ENCODE measurements at regions not wholly inside any gene's neighbourhood (a gene's known extent, or its start where the extent isn't known, plus 50 kb on each side); places are given as distances from the start of the nearest gene placed in this dataset.

- TF ChIP-seq, protein P1, sequence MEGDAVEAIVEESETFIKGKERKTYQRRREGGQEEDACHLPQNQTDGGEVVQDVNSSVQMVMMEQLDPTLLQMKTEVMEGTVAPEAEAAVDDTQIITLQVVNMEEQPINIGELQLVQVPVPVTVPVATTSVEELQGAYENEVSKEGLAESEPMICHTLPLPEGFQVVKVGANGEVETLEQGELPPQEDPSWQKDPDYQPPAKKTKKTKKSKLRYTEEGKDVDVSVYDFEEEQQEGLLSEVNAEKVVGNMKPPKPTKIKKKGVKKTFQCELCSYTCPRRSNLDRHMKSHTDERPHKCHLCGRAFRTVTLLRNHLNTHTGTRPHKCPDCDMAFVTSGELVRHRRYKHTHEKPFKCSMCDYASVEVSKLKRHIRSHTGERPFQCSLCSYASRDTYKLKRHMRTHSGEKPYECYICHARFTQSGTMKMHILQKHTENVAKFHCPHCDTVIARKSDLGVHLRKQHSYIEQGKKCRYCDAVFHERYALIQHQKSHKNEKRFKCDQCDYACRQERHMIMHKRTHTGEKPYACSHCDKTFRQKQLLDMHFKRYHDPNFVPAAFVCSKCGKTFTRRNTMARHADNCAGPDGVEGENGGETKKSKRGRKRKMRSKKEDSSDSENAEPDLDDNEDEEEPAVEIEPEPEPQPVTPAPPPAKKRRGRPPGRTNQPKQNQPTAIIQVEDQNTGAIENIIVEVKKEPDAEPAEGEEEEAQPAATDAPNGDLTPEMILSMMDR (IDR thresholded peaks at IDR 0.05; ENCODE audit: insufficient read depth, low read length), result no peak
- TF ChIP-seq SPI1 (IDR thresholded peaks at IDR 0.05; ENCODE audit: borderline replicate concordance, low read depth), result no peak
- no peak for TF ChIP-seq POLR2AphosphoS5 (IDR thresholded peaks at IDR 0.05; ENCODE audit: low read depth)
Measured at GRCh38 chrX:142680038-142680437, 345.7 kb upstream of the SPANXN4 start.

Measured in HL-60 (cell line).